ENCODE measurements at regions not wholly inside any gene's neighbourhood (a gene's known extent, or its start where the extent isn't known, plus 50 kb on each side); places are given as distances from the start of the nearest gene placed in this dataset.

DNA sequence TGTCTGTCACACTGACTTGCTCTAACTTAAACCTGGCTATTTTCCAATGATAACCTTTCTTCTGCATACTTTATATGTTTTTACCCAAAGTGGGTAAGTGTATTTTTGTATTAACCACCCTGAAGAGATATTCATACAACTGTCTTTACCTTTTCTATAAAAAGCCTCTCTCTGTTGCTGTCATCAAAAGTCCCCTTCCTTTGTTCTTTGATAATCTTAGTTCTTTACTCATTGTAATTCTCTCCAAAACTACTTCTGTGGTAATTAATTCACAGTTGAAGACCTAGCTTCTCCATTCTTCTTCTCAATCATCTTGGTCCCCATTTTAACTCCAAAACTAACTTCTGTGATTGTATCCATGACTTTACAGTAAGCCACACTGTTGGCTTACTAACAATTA is 479.7 kb upstream of the MGAT4C start:
- no peak for DNase-seq (ENCODE audit: extremely low read depth, low read depth)
- TF ChIP-seq, protein P1, sequence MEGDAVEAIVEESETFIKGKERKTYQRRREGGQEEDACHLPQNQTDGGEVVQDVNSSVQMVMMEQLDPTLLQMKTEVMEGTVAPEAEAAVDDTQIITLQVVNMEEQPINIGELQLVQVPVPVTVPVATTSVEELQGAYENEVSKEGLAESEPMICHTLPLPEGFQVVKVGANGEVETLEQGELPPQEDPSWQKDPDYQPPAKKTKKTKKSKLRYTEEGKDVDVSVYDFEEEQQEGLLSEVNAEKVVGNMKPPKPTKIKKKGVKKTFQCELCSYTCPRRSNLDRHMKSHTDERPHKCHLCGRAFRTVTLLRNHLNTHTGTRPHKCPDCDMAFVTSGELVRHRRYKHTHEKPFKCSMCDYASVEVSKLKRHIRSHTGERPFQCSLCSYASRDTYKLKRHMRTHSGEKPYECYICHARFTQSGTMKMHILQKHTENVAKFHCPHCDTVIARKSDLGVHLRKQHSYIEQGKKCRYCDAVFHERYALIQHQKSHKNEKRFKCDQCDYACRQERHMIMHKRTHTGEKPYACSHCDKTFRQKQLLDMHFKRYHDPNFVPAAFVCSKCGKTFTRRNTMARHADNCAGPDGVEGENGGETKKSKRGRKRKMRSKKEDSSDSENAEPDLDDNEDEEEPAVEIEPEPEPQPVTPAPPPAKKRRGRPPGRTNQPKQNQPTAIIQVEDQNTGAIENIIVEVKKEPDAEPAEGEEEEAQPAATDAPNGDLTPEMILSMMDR (IDR thresholded peaks at IDR 0.05; ENCODE audit: low read depth, low read length, missing control alignments): no peak
- H3K4me3 ChIP-seq (replicated peaks; ENCODE audit: low read depth, low read length): no peak overlapping the region

DNA sequence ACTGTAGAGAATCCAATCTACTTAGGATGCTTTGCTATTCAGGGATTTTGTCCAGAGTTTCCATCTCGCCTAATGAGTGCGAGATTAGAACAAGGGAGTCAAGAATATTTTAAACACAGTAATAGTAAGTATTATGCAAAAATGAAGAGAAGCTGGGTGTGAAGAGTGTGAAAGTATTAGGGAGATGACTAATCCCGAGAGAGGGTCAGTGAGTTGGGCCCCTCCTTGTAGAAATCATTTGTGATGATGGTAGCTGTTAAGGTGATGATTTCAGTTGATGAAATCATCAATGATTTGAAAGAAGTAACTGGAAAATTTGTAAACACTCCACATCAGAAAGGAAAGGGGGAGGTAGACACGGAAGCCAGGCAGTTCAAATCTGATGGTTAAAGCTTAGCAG is 478.9 kb upstream of the MGAT4C start:
- DNase-seq (ENCODE audit: extremely low read depth, low read depth): no peak
- TF ChIP-seq, protein P1 (IDR thresholded peaks at IDR 0.05; ENCODE audit: low read depth, low read length, missing control alignments): no peak
- no peak overlapping the region for H3K4me3 ChIP-seq (replicated peaks; ENCODE audit: low read depth, low read length)

DNA sequence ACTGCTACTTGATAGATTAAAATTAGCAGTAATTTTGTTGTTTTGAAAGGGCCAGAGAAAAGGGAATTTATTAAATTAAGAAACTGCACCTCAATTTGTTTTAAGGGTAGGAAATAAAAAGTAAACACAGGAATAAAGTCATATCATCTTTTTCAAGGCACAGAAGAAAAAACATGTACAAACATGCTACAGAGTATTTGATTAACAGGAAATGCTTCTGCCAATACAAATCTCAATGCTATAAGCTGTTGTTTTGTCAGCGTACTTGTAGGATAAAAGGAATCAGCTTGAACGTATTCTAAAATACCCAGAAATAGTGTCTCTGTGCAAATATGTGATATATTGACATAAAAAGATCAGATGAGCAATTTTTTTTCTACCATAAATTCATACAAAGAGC is 474.0 kb upstream of the MGAT4C start:
- H3K4me3 ChIP-seq (replicated peaks; ENCODE audit: low read depth, low read length): no peak overlapping the region
- TF ChIP-seq, protein P1 (IDR thresholded peaks at IDR 0.05; ENCODE audit: low read depth, low read length, missing control alignments): no peak

DNA sequence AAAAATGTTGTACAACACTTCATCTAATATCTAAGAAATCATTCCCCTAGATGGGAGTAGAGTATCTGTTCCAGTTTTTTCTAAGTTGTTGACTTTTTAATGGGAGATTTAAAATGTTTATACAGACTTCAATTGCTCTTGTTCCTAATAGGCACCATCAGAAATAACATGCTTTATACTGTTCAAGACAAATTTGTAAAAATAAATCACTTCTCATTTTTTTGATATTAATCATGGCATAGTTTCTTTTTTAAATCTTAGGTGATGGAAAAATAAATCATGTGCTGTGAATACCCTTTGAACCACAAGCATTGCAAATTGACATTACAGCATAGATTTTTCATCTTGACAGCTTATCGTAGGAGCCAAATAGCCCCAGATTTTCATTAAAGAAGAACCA is 473.5 kb upstream of the MGAT4C start:
- TF ChIP-seq, protein P1 (IDR thresholded peaks at IDR 0.05; ENCODE audit: low read depth, low read length, missing control alignments): no peak
- no peak overlapping the region for H3K4me3 ChIP-seq (replicated peaks; ENCODE audit: low read depth, low read length)
- no peak for DNase-seq (ENCODE audit: extremely low read depth, low read depth)

More for the DNA sequence above, 474.0 kb upstream of the MGAT4C start:
- no peak for DNase-seq (ENCODE audit: extremely low read depth, low read depth)

DNA sequence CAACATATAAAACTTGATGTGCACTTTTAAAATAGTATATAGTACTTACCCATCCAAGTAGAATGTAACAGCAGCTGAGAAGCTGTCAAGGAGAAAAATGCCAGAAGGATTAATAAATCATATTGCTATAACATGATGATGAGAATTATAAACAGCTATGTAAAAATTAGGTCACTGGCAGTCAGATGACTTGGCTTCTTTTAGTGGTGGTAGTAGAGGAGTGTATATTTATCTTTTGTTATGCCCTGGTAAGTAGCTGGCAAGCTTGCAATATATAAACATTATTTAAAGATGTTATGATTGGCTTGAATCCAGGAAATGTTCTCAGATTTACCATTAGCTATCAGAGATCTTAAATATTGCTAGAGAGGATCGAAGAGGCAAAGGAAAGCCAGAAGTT is 471.0 kb upstream of the MGAT4C start:
- no peak for DNase-seq (ENCODE audit: extremely low read depth, low read depth)
- TF ChIP-seq, protein P1 (IDR thresholded peaks at IDR 0.05; ENCODE audit: low read depth, low read length, missing control alignments): no peak
- no peak overlapping the region for H3K4me3 ChIP-seq (replicated peaks; ENCODE audit: low read depth, low read length)

DNA sequence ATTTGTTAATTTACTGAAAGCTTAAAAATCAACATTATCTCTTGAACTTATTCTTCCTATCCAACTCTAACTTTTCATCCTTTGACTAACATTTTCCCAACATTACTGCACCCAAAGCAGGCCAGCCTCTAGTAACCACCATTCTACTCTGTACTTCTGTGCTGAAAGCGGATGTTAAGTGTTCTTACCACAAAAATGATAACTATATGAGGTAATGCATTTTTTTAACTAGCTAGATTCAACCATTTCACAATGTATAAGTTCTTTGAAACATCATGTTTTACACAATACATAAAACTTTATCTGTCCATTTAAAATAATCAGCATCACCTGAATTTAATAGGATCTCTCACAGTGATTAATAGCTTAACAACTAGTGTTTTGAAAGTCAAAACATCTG is 468.5 kb upstream of the MGAT4C start:
- H3K4me3 ChIP-seq (replicated peaks; ENCODE audit: low read depth, low read length): no peak overlapping the region
- TF ChIP-seq, protein P1 (IDR thresholded peaks at IDR 0.05; ENCODE audit: low read depth, low read length, missing control alignments): no peak
- no peak for DNase-seq (ENCODE audit: extremely low read depth, low read depth)

DNA sequence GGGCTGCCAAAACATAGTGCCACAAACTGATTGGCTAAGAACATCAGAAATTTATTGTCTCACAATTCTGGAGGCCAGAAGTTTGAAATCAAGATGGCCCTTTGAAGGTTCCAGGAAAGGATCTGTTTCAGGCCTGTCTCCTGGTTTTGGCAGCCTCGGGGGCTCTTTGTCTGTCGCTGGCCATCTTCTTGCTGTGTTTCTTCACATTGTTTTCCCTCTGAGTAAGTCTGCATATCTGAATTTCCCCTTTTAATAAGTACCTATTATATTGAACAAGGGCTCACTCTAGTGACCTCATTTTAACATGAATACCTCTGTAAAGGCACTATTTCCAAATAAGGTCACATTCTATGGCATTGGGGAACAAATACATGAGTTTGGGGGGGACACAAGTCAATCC is 467.1 kb upstream of the MGAT4C start:
- H3K4me3 ChIP-seq (replicated peaks; ENCODE audit: low read depth, low read length): no peak overlapping the region
- DNase-seq (ENCODE audit: extremely low read depth, low read depth): no peak
- TF ChIP-seq, protein P1 (IDR thresholded peaks at IDR 0.05; ENCODE audit: low read depth, low read length, missing control alignments): no peak

Measured in HFF-Myc (cell line).